ENCODE measurements at regions not wholly inside any gene's neighbourhood (a gene's known extent, or its start where the extent isn't known, plus 50 kb on each side); places are given as distances from the start of the nearest gene placed in this dataset.

DNA sequence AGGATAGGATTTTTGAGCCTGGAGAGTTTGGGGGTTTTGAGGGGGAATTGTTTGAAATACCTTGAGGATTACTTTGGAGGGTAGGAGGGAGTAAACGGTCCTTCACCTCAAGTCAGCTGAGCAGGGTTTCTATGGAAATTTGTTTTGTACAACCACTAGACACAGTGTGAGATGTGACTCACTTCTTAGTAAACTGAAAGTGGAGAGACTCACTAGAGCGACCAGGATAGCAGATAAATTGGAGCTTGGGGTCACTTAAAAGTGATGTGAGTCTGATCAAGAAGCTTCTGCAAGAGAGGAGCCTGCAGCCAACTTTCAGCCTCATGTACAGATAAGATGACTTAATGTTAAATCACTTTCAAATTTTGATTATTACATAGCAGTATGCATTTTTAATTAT, 1945.9 kb upstream of the NUDT12 start:
- intact Hi-C loops (cut with DNase I), result no loop called here
- no peak for DNase-seq
- no peaks in the 10 kb centered on the region for H3K36me3 ChIP-seq
- TF ChIP-seq, protein P1, sequence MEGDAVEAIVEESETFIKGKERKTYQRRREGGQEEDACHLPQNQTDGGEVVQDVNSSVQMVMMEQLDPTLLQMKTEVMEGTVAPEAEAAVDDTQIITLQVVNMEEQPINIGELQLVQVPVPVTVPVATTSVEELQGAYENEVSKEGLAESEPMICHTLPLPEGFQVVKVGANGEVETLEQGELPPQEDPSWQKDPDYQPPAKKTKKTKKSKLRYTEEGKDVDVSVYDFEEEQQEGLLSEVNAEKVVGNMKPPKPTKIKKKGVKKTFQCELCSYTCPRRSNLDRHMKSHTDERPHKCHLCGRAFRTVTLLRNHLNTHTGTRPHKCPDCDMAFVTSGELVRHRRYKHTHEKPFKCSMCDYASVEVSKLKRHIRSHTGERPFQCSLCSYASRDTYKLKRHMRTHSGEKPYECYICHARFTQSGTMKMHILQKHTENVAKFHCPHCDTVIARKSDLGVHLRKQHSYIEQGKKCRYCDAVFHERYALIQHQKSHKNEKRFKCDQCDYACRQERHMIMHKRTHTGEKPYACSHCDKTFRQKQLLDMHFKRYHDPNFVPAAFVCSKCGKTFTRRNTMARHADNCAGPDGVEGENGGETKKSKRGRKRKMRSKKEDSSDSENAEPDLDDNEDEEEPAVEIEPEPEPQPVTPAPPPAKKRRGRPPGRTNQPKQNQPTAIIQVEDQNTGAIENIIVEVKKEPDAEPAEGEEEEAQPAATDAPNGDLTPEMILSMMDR (IDR thresholded peaks at IDR 0.05), result no peak
- H3K9me3 ChIP-seq, result no peaks in the 10 kb centered on the region
- H3K27ac ChIP-seq, result no peak overlapping the region
- H3K27me3 ChIP-seq, result no peaks in the 10 kb centered on the region
- H3K4me3 ChIP-seq, result no peak overlapping the region
- no peak for ATAC-seq
- no peaks in the 10 kb centered on the region for H3K4me1 ChIP-seq

GRCh38 chr5:105506692-105507277, 1944.2 kb upstream of the NUDT12 start:
- H3K36me3 ChIP-seq, result no peaks in the 10 kb centered on the region
- no peak for DNase-seq
- H3K27ac ChIP-seq, result no peak overlapping the region
- TF ChIP-seq, protein P1 (IDR thresholded peaks at IDR 0.05), result peak; percentile 22
- no peaks in the 10 kb centered on the region for H3K9me3 ChIP-seq
- H3K4me3 ChIP-seq, result no peak overlapping the region
- intact Hi-C loops (cut with DNase I), result no loop called here
- no peaks in the 10 kb centered on the region for H3K4me1 ChIP-seq
- H3K27me3 ChIP-seq, result no peaks in the 10 kb centered on the region
- ATAC-seq, result peak; percentile 55

GRCh38 chr5:105503950-105504349, 1941.4 kb upstream of the NUDT12 start:
- Histone ChIP-seq H3K4me3 (no peak overlapping the region), H3K36me3 (no peaks in the 10 kb centered on the region), H3K4me1 (no peaks in the 10 kb centered on the region), H3K27ac (no peak overlapping the region), H3K27me3 (no peaks in the 10 kb centered on the region), H3K9me3 (no peaks in the 10 kb centered on the region)
- TF ChIP-seq, protein P1 (IDR thresholded peaks at IDR 0.05), result no peak
- no peak for DNase-seq
- intact Hi-C loops (cut with DNase I), result no loop called here
- ATAC-seq, result no peak

DNA sequence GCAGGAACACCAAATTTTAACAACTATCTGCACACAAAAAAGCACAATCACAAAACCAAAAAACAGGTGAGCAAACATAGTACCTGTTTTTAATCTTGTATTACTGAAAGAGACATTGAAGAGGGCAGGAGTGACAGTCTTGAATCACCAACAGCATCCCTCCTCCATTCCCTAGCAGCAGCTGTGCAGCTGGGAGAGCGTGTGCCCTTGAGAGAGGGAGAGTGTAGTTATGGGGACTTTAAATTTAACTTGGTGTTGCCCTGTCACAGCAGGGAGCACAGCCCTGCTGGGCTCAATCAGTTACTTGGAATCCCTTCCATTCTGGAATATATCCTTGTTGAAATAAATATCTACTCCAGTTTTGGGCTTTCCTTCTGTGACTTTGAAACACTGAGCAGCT, 1938.7 kb upstream of the NUDT12 start:
- Histone ChIP-seq H3K4me1 (no peaks in the 10 kb centered on the region), H3K4me3 (no peak overlapping the region), H3K27ac (no peak overlapping the region), H3K27me3 (no peaks in the 10 kb centered on the region), H3K36me3 (no peaks in the 10 kb centered on the region), H3K9me3 (no peaks in the 10 kb centered on the region)
- ATAC-seq (no peak), DNase-seq (no peak)
- TF ChIP-seq, protein P1 (IDR thresholded peaks at IDR 0.05), result no peak
- intact Hi-C loops (cut with DNase I), result no loop called here

DNA sequence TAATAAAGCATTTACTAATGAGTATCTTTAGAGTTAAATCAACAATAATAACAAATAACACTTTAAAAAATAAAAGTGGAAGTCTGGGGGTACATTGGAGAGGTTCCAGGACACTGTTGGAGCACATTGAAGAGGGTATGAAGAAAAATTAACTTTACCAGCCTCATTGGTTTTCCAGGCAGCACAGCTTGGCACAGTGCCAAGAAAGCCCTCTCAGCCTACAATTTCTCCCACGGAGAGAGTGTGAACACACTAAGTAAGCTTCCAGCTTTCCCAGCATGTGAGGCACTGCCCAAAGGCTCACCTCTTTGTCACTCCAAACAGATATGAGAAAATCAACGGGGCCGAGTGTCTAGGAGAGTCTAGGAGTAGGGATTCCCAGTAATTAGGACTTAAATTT, 1912.8 kb upstream of the NUDT12 start:
- DNase-seq (no peak), ATAC-seq (peak; percentile 16)
- H3K9me3 ChIP-seq, result no peaks in the 10 kb centered on the region
- H3K36me3 ChIP-seq, result no peaks in the 10 kb centered on the region
- H3K4me3 ChIP-seq, result no peak overlapping the region
- no peak overlapping the region for H3K27ac ChIP-seq
- TF ChIP-seq, protein P1 (IDR thresholded peaks at IDR 0.05), result no peak
- no peaks in the 10 kb centered on the region for H3K27me3 ChIP-seq
- intact Hi-C loops (cut with DNase I), result no loop called here
- H3K4me1 ChIP-seq, result no peaks in the 10 kb centered on the region

GRCh38 chr5:105462377-105462776, 1899.8 kb upstream of the NUDT12 start:
- H3K9me3 ChIP-seq, result no peaks in the 10 kb centered on the region

More at GRCh38 chr5:105462377-105462776, 1899.8 kb upstream of the NUDT12 start:
- TF ChIP-seq, protein P1 (IDR thresholded peaks at IDR 0.05), result no peak
- intact Hi-C loops (cut with DNase I), result no loop called here
- Histone ChIP-seq H3K27ac (no peak overlapping the region), H3K4me1 (no peaks in the 10 kb centered on the region), H3K4me3 (no peak overlapping the region), H3K27me3 (no peaks in the 10 kb centered on the region), H3K36me3 (no peaks in the 10 kb centered on the region)
- DNase-seq, result no peak
- ATAC-seq, result no peak
